GM19324 (cell line): ENCODE measurements at regions not wholly inside any gene's neighbourhood (a gene's known extent, or its start where the extent isn't known, plus 50 kb on each side); places are given as distances from the start of the nearest gene placed in this dataset.
"Not testable (repeated sequence)": the region's sequence is repeated elsewhere in the genome, so short reads cannot be mapped to it uniquely, and the experiment has no call there.

Source experiments
- ATAC-seq: cut with Tn5 transposase; IDR thresholded peaks from one replicate; pipeline ENCODE4 v1.9.1; 2021; ENCODE audit warnings: mild to moderate bottlenecking, moderate library complexity; ENCODE audit not compliant: unreplicated experiment, low FRiP score

GRCh38 chr6:81263531-81264168 is 488.8 kb downstream of the TENT5A start:
- ATAC-seq: no peak

GRCh38 chr6:81262656-81263055 is 489.8 kb downstream of the TENT5A start:
- ATAC-seq: no peak

DNA sequence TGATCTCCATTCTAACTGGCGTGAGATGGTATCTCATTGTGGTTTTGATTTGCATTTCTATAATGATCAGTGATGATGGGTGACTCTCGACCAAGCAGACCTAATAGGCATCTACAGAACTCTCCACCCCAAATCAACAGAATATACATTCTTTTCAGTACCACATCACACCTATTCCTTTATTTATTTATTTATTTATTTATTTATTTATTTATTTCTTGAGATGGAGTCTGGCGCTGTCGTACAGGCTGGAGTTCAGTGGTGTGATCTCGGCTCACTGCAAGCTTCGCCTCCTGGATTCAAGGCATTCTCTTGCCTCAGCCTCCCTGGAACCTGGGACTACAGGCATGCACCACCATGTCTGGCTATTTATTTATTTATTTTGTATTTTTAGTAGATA is 496.3 kb downstream of the TENT5A start:
- not testable (repeated sequence) for ATAC-seq

- ATAC-seq: no peak
These were observed 498.7 kb downstream of the TENT5A start for GRCh38 chr6:81253821-81254220.

DNA sequence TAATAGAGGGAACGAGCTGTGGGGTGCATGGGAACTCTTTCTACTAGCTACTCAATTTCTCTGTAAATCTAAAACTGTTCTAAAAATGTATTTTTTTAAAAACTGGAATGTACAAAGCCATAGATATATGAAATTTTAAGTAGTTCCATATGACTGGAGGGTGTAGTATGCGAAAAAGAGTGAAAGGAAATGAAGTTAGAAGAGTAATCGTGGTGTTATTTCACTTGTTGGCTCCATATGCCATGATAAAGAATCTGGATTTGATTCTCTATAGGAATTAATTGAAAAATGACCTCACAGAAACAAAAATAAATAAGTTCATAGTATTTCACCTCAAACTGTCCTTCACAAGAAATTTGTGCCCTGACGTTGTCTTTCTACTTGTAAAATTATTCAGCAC is 500.2 kb downstream of the TENT5A start:
- no peak for ATAC-seq

DNA sequence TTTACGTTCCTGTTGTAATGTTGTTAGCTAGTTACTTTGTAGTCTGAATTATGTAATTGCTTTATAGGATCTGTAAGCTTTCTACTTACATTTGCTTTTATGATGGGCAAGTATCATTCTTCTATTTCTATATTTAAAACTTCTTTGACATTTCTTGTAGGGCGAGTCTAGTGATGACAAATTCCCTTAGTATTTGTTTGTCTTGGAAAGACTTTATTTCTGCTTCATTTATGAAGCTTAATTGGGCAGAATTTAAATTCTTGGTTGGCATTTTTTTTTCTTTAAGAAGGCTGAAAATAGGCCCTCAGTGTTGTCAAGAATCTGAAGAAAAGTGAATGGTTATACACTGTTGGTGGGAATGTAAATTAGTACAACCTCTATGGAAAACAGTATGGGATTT is 506.3 kb downstream of the TENT5A start:
- no peak for ATAC-seq

DNA sequence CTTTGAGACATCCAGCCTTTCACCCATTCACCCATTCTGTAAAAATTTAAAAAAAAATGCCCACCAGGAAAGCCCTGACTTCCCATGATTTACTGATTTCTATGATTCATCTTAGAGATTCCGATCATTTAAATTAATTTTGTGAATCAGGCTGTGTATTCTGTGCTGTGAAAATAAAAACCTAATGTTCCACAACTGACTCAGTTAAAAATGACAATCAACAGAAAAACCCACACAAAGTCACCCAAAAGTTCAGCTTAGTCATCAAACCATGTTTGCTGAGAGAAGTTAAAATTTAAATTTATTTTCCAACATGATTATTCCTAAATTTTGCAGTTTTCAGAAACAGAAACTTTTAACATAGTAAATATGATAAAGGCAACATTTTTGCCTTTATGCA is 509.9 kb downstream of the TENT5A start:
- no peak for ATAC-seq

DNA sequence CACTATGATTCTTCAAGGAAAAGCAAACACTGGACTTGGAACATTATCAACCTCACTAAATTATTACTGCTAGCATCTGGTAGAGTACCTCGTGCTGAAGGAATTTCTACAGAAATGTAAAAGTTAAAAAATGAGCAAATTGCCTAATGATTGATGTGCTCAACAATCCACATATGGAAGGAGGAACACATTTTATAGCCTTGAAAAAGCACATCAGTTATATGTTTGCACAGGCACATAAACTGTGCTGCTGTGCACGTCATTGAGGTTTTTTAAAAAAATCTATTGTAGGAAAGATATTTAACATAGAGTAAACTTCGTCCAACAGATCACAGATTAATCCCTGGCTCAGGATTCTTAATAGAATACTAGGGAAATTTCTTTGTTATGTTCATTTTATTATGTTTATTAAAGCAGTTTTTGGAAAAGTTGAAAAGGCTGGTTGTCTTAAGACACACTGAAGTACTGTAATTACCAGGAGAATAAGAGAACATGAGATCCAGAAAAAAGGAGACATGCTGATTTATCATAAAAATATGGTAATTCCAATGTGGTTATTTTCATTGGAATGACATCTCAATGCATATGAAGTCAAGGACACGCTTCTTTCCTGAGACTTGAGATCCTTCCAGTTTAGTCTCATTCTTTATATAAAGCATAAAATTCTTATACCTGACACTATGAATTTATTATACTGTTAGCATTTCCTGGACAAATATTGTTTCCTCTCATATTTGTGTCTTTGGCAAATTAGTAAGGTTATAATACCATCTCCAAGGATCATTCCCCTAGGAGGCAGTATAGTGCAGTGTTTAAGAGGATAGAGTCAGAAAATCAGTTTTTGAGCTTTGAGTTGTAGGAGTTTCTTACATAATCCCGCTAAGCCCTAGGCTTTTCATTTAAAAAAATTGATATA is 511.1 kb downstream of the TENT5A start:
- ATAC-seq: no peak

DNA sequence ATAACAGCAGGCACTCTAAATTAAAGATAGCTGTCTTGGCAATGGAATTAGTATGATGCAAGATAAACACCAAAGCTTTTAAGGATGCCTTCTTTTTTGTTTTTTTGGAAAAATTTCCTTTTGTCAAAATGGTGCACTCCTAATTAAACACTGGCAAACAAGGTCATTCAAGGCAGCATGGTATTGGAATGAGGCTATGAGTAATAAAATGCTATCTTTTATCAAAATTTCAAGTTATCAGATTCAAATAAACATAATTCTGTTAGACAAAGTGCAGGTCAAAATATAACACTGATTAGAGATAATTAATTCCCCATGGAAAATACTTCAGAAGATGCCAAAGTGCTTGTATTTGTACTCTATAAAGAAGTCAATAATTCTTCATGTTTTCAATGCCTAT is 514.1 kb downstream of the TENT5A start:
- no peak for ATAC-seq

DNA sequence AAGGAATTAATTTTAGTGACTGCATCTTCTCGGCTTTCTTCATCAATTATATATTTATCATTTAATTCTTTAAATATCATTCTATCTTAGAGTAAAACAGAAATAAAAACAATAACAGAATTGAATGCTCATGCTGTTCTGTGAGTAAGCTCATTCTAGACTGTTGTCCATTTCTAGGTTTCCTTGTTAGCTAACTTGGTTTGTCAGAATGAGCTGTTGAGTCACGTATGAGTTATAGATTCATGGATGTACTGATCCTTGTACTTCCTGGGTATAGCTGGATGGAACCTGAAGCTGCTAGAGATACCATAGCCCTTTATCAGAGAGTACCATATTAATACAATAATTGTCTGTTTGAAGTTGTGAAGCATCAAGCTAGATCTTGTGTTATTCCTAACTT is 515.3 kb downstream of the TENT5A start:
- ATAC-seq: no peak

DNA sequence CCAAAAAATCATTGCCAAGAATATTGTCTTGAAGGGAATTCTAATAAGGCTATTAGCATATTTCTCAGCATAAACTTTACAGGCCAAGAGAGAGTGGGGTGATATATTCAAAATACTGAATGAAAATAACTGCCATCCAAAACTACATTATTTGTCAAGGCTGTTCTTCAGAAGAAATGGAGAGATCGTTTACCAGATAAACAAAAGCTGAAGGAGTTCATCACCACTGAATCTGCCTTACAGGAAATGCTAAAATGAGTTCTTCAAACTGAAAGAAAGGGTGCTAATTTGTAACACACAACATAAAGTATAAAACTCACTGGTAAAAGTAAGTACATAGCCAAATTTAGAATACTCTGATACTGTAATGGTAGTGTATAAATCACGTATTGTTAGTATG is 517.0 kb downstream of the TENT5A start:
- ATAC-seq: no peak

DNA sequence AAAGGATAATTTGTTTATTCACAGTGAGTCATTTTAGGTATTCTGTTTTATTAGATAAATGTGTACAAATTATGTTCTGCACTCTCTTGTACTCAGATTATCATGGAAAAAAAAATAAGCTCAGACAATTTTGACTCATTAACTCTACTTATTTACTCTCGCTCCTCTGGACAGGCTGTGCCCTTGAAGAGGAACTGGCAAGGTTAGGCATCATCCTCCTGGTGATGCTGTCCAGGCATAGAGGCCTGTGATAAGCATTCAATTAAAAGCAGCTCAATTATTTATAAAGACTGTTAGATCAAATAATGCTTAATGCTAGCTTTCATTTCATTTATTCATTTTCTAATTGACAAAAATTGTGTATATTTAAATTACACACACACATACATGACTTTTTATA is 518.5 kb downstream of the TENT5A start:
- ATAC-seq: no peak

DNA sequence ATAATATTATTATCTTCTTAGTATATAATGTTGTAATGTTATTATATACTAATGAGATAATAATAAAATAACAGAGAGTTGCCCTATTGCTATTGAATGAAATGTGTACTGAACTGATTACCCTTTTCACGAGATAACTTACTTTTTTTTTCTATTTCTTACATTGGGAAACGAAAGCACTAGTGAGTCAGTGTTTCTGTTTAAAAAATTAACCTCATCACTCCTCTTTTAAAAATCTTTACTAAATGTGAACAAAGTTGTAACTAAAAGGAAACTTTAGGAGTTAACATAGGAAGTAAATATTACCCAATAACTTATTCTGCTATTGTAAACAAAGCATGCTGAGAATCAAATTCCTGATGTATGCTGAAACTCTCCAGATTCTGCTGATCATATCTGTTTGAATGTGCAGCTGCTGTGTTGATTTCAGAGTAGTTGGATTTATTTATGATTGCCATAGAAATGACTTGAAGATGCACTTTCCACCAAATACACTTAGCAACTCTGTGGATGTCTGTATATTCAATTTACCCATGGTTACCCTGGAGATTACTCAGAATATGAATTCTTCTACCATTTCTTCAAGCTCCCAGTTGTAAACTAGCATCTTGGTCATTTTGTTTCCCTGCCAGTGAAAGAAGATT is 523.4 kb downstream of the TENT5A start:
- no peak for ATAC-seq

DNA sequence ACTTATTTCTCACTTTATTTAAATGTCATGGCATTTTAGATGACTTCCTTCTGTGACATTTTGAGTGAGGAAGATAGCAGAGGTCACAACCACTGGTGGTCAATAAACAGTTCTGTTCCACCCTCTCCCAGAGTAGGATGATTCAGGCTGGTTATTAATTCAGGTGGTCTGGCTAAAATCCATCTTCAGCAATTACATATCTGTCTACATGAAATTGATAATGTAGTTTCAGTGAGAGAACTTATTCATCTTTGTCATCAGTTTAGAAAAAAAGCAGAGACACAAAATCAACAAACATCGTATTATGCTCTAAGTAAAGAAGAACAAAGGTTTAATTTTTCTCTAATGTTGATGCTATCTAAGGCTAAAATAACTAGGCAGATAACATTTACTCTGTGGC is 525.5 kb downstream of the TENT5A start:
- no peak for ATAC-seq

DNA sequence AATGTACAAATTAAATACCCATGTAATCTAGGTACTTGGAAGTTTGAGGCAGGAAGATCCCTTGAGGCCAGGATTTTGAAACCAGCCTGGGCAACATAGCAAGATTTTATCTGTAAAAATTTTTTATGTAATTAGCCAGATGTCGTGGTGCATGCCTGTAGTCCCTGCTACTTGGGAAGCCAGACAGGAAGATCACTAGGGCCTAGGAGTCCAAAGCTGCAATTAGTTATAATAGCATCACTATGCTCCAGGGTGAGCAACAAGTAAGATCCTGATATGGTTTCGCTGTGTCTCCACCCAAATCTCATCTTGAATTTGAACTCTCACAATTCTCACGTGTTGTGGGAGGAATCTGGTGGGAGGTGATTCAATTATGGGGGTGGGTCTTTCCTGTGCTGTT is 535.8 kb downstream of the TENT5A start:
- no peak for ATAC-seq

DNA sequence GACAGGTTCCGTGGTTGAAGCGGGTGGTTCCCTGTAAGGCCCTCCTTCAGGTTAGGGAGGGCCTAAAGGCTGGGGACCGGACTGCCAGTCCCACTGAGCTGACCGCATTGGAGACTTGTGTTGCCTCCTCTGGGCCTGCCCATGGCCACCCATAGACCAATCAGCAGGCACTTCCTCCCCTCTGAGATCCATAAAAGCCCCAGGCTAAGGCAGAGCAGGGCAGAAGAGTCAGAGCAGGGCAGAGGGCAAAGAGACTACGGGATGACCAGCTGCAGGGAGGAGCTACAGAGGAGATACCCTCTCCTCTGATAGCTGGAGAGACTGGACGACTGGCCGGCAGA is 537.4 kb downstream of the TENT5A start:
- ATAC-seq: no peak

- ATAC-seq: no peak
These were observed 537.9 kb downstream of the TENT5A start for GRCh38 chr6:81214414-81215091.

DNA sequence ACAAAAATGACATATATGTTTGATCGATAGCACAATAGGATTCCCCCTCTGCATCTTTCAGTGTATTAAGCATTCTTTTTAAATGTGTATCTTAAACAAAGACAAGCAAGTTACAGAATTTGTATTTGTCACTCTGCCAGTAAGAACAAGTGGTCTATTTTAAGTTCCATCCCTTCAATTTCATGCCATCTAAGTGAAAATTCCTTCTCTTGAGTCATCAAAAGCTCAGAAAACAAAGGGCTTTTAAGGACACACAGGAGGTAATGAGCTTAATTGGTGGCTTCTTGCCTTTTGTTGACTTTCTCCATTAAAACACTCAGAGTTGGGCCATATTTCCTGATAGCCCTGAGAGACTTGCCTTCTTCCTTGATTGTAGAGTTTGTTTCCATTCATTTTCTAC is 547.8 kb downstream of the TENT5A start:
- ATAC-seq: no peak

DNA sequence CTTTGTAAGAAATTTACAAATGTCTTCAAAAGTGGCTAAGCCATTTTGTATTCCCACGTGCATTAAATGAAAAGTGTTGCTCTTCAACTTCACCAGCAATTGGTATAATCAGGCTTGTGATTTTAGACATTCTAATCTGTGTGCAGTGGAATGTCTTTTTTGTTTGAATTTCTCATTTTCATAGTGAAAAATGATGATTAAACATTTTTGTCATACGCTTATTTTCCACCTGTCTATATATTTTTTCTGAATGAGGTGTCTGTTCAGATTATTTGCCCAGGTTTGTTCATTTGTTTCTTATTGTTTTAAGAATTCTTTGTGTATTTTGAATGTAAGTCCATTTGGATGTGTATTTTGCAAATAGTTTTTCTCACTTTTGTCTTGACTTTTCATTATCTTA is 558.1 kb downstream of the TENT5A start:
- no peak for ATAC-seq

- ATAC-seq: no peak
These were observed 580.3 kb downstream of the TENT5A start for GRCh38 chr6:81172056-81172740.

- no peak for ATAC-seq
These were observed 583.3 kb downstream of the TENT5A start for GRCh38 chr6:81169166-81169565.
